ENCODE measurements at regions not wholly inside any gene's neighbourhood (a gene's known extent, or its start where the extent isn't known, plus 50 kb on each side); places are given as distances from the start of the nearest gene placed in this dataset.
"Not testable (repeated sequence)": the region's sequence is repeated elsewhere in the genome, so short reads cannot be mapped to it uniquely, and the experiment has no call there.

GRCh38 chr5:123700624-123701287 is 188.8 kb downstream of the CSNK1G3 start:
- Histone ChIP-seq H3K27me3 (no peaks in the 10 kb centered on the region), H3K4me3 (no peak overlapping the region), H3K27ac (no peak overlapping the region), H3K4me1 (no peaks in the 10 kb centered on the region), H3K36me3 (no peaks in the 10 kb centered on the region), H3K9me3 (no peaks in the 10 kb centered on the region)
- ATAC-seq, result peak in 1 of 4 donors; percentile 32
- DNase-seq, result no peak
- WGBS (ENCODE audit: insufficient coverage, low coverage, low lambda C conversion rate, missing lambda C conversion rate), result 52% methylated on average over 6 of the region's 6 CpGs
- no peak for TF ChIP-seq POLR2A (IDR thresholded peaks at IDR 0.05)
- TF ChIP-seq CTCF (IDR thresholded peaks at IDR 0.05), result no peak
- intact Hi-C loops (cut with DNase I), result no loop called here

GRCh38 chr5:123699571-123699970 is 187.6 kb downstream of the CSNK1G3 start:
- intact Hi-C loops (cut with DNase I), result no loop called here
- DNase-seq, result no peak
- Histone ChIP-seq H3K36me3 (no peaks in the 10 kb centered on the region), H3K4me3 (no peak overlapping the region), H3K27me3 (no peaks in the 10 kb centered on the region), H3K4me1 (no peaks in the 10 kb centered on the region), H3K9me3 (no peaks in the 10 kb centered on the region), H3K27ac (no peak overlapping the region)
- WGBS (ENCODE audit: insufficient coverage, low coverage, low lambda C conversion rate, missing lambda C conversion rate), result 26% methylated on average over 2 of the region's 2 CpGs
- ATAC-seq, result no peak
- TF ChIP-seq POLR2A (IDR thresholded peaks at IDR 0.05), result no peak
- TF ChIP-seq CTCF (IDR thresholded peaks at IDR 0.05), result no peak

- H3K9me3 ChIP-seq; H3K27ac ChIP-seq; intact Hi-C loops (cut with DNase I); H3K27me3 ChIP-seq; DNase-seq; H3K36me3 ChIP-seq; ATAC-seq; H3K4me1 ChIP-seq; H3K4me3 ChIP-seq: not testable (repeated sequence)
- WGBS (ENCODE audit: insufficient coverage, low coverage, low lambda C conversion rate, missing lambda C conversion rate), result 69% methylated on average over 3 of the region's 3 CpGs
Measured at GRCh38 chr5:123698937-123699336, 187.0 kb downstream of the CSNK1G3 start.

GRCh38 chr5:123696921-123697341 is 185.0 kb downstream of the CSNK1G3 start:
- H3K4me3 ChIP-seq, result no peak overlapping the region
- H3K27ac ChIP-seq, result no peak overlapping the region
- H3K27me3 ChIP-seq, result no peaks in the 10 kb centered on the region
- ATAC-seq (peak in 1 of 4 donors; percentile 25), DNase-seq (no peak)
- 51% methylated on average over 4 of the region's 4 CpGs for WGBS (ENCODE audit: insufficient coverage, low coverage, low lambda C conversion rate, missing lambda C conversion rate)
- no peaks in the 10 kb centered on the region for H3K4me1 ChIP-seq
- no peaks in the 10 kb centered on the region for H3K36me3 ChIP-seq
- H3K9me3 ChIP-seq, result no peaks in the 10 kb centered on the region
- intact Hi-C loops (cut with DNase I), result no loop called here
- no peak for TF ChIP-seq POLR2A (IDR thresholded peaks at IDR 0.05)
- TF ChIP-seq CTCF (IDR thresholded peaks at IDR 0.05), result no peak

GRCh38 chr5:123690821-123691220 is 178.8 kb downstream of the CSNK1G3 start:
- DNase-seq (no peak), ATAC-seq (no peak)
- Histone ChIP-seq H3K4me1 (no peaks in the 10 kb centered on the region), H3K27me3 (no peaks in the 10 kb centered on the region), H3K9me3 (no peaks in the 10 kb centered on the region), H3K27ac (no peak overlapping the region), H3K4me3 (no peak overlapping the region), H3K36me3 (no peaks in the 10 kb centered on the region)
- TF ChIP-seq POLR2A (IDR thresholded peaks at IDR 0.05) (no peak), CTCF (IDR thresholded peaks at IDR 0.05) (no peak)
- intact Hi-C loops (cut with DNase I), result no loop called here

Measured in right lobe of liver (tissue), 6 donors.